Peyer's patch (tissue), 4 donors: ENCODE measurements at regions not wholly inside any gene's neighbourhood (a gene's known extent, or its start where the extent isn't known, plus 50 kb on each side); places are given as distances from the start of the nearest gene placed in this dataset.

ENCODE experiments used
- POLR2A ChIP-seq, 2 donors: fragments of 450-650 bp; IDR thresholded peaks; one replicate each; pipeline ENCODE4 v1.5.1; 2017; ENCODE audit warnings: antibody characterized with exemption in 2 of 2, mild to moderate bottlenecking in 2 of 2, moderate library complexity in 2 of 2
- TF ChIP-seq, protein P1 (sequence below), 6 experiments: fragments of 450-650 bp in 4 of 6; fragments of 200-600 bp in 2 of 6; sonication (generic) in 1 of 6; IDR thresholded peaks; one replicate each; pipeline ENCODE4 v1.5.1; 2017 to 2019; ENCODE audit warnings: antibody characterized with exemption in 6 of 6, mild to moderate bottlenecking in 3 of 6, moderate library complexity in 1 of 6

DNA sequence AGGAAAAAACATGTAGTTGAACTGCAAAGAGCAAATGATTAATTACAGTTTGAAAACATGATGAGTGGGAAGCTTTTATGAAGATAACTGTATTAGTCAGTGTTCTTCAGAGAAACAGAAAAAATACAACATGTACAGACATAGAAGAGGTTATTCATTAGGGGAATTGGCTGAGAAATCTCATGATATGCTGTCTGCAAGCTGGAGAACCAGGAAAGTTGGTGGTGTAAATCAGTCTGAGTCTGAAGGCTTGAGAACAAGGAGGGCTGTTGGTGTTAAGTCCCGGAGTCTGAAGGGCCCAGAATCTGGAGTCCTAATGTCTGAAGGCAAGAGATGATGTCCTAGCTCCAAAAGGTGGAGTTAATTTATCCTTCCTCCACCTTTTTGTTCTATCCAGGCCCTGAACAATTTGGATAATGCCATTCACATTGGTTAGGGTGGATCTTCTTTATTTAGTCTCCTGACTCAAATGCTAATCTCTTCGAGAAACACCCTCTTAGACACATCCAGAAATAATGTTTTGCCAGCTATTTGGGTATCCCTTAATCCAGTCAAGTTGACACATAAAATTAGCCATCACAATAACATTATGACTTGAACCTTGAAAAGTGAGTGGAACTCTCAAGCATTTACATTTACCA lies 672.9 kb upstream of the PTBP2 start:
- TF ChIP-seq, protein P1, sequence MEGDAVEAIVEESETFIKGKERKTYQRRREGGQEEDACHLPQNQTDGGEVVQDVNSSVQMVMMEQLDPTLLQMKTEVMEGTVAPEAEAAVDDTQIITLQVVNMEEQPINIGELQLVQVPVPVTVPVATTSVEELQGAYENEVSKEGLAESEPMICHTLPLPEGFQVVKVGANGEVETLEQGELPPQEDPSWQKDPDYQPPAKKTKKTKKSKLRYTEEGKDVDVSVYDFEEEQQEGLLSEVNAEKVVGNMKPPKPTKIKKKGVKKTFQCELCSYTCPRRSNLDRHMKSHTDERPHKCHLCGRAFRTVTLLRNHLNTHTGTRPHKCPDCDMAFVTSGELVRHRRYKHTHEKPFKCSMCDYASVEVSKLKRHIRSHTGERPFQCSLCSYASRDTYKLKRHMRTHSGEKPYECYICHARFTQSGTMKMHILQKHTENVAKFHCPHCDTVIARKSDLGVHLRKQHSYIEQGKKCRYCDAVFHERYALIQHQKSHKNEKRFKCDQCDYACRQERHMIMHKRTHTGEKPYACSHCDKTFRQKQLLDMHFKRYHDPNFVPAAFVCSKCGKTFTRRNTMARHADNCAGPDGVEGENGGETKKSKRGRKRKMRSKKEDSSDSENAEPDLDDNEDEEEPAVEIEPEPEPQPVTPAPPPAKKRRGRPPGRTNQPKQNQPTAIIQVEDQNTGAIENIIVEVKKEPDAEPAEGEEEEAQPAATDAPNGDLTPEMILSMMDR (IDR thresholded peaks at IDR 0.05), result no peak
- no peak for TF ChIP-seq POLR2A (IDR thresholded peaks at IDR 0.05)
